Upper lobe of left lung (tissue), 6 donors: ENCODE measurements at regions not wholly inside any gene's neighbourhood (a gene's known extent, or its start where the extent isn't known, plus 50 kb on each side); places are given as distances from the start of the nearest gene placed in this dataset.

Experiments
- ATAC-seq, 2 donors: fragments of 200-7000 bp; cut with Tn5 transposase; one replicate each; pipeline ENCODE4 v1.9.1; 2022; ENCODE audit warnings: mild to moderate bottlenecking in 2 of 2, moderate library complexity in 2 of 2; ENCODE audit not compliant: low FRiP score in 2 of 2
- DNase-seq, 2 donors: peaks; one replicate each; pipeline ENCODE4 v3.0.0-alpha.2; 2019 to 2020
- H3K27ac ChIP-seq, 4 donors: fragments of 200-600 bp; sonication (generic); one replicate each; pipeline ENCODE4 v1.5.1; 2016 to 2019
- H3K27me3 ChIP-seq, 4 donors: fragments of 200-600 bp; sonication (generic); one replicate each; pipeline ENCODE4 v1.5.1; 2017 to 2019
- H3K36me3 ChIP-seq, 4 donors: fragments of 200-600 bp; sonication (generic); one replicate each; pipeline ENCODE4 v1.5.1; 2016 to 2019
- H3K4me1 ChIP-seq, 4 donors: fragments of 200-600 bp; sonication (generic); one replicate each; pipeline ENCODE4 v1.5.1; 2018 to 2019
- H3K4me3 ChIP-seq, 4 donors: fragments of 200-600 bp; sonication (generic); one replicate each; pipeline ENCODE4 v1.5.1; 2017 to 2019; ENCODE audit warnings: mild to moderate bottlenecking in 2 of 4, moderate library complexity in 1 of 4
- H3K9me3 ChIP-seq, 4 donors: fragments of 200-600 bp; sonication (generic); one replicate each; pipeline ENCODE4 v1.5.1; 2018 to 2019
- EP300 ChIP-seq, 4 donors: sonication (generic); formaldehyde crosslinking; IDR thresholded peaks; one replicate each; pipeline ENCODE4 v1.5.1; 2017; ENCODE audit warnings: antibody characterized with exemption in 4 of 4, control low read depth in 2 of 4
- POLR2A ChIP-seq, 4 donors: fragments of 450-650 bp; IDR thresholded peaks; one replicate each; pipeline ENCODE4 v1.5.1; 2016 to 2017; ENCODE audit warnings: antibody characterized with exemption in 4 of 4, mild to moderate bottlenecking in 2 of 4
- POLR2AphosphoS5 ChIP-seq, 2 donors: sonication (generic); formaldehyde crosslinking; IDR thresholded peaks; one replicate each; pipeline ENCODE4 v1.5.1; 2017; ENCODE audit warnings: antibody characterized with exemption in 2 of 2
- WGBS, 2 donors: methylation state at CpG; one replicate each; pipeline ENCODE4 v1.1.5; 2017 to 2018; 5-methylcytosine and 5-hydroxymethylcytosine counted together
- TF ChIP-seq, protein P1 (sequence below), 6 experiments: fragments of 450-650 bp in 4 of 6; fragments of 200-600 bp in 2 of 6; sonication (generic) in 2 of 6; IDR thresholded peaks; one replicate each; pipeline ENCODE4 v1.5.1; 2016 to 2019; ENCODE audit warnings: antibody characterized with exemption in 6 of 6
- donor health status: DM: no; HTN: no; CAD: no; lungs with moderate emphysema.
- donor health status: DM: no; HTN: yes; CAD: no; lungs with severe emphysema.

- Histone ChIP-seq H3K4me1 (no peaks in the 10 kb centered on the region), H3K27ac (no peak overlapping the region), H3K36me3 (no peaks in the 10 kb centered on the region), H3K27me3 (no peaks in the 10 kb centered on the region), H3K9me3 (no peaks in the 10 kb centered on the region), H3K4me3 (no peak overlapping the region)
- no peak for DNase-seq
- peak in 1 of 2 donors; percentile 30 for ATAC-seq
- TF ChIP-seq EP300 (IDR thresholded peaks at IDR 0.05) (no peak), POLR2AphosphoS5 (IDR thresholded peaks at IDR 0.05) (no peak), POLR2A (IDR thresholded peaks at IDR 0.05) (no peak)
- TF ChIP-seq, protein P1, sequence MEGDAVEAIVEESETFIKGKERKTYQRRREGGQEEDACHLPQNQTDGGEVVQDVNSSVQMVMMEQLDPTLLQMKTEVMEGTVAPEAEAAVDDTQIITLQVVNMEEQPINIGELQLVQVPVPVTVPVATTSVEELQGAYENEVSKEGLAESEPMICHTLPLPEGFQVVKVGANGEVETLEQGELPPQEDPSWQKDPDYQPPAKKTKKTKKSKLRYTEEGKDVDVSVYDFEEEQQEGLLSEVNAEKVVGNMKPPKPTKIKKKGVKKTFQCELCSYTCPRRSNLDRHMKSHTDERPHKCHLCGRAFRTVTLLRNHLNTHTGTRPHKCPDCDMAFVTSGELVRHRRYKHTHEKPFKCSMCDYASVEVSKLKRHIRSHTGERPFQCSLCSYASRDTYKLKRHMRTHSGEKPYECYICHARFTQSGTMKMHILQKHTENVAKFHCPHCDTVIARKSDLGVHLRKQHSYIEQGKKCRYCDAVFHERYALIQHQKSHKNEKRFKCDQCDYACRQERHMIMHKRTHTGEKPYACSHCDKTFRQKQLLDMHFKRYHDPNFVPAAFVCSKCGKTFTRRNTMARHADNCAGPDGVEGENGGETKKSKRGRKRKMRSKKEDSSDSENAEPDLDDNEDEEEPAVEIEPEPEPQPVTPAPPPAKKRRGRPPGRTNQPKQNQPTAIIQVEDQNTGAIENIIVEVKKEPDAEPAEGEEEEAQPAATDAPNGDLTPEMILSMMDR (IDR thresholded peaks at IDR 0.05), result no peak
- 78 to 89% methylated on average over 4 of the region's 4 CpGs for WGBS, 2 donors
Measured at GRCh38 chr2:167875529-167875928, 371.9 kb downstream of the STK39 start.

DNA sequence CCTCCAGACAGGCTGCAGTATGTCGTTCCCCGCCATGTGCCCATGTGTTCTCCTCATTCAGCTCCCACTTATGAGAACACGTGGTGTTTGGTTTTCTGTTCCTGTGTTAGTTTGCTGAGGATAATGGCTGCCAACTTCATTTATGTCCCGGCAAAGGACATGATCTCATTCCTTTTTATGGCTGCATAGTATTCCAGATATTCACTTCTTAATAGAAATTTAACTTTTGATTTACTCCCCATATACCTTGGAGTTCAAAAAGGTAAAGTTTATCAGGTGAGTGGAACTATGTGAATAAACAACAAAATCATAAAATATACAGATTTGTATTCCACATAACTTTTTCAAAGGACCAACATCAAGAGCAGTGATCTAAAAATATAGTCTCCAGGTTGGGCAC lies 372.6 kb downstream of the STK39 start:
- TF ChIP-seq POLR2A (IDR thresholded peaks at IDR 0.05), result no peak
- no peak for TF ChIP-seq POLR2AphosphoS5 (IDR thresholded peaks at IDR 0.05)
- TF ChIP-seq, protein P1 (IDR thresholded peaks at IDR 0.05), result no peak
- TF ChIP-seq EP300 (IDR thresholded peaks at IDR 0.05), result no peak
- Histone ChIP-seq H3K4me3 (no peak overlapping the region), H3K4me1 (no peaks in the 10 kb centered on the region), H3K9me3 (no peaks in the 10 kb centered on the region), H3K36me3 (no peaks in the 10 kb centered on the region), H3K27ac (no peak overlapping the region), H3K27me3 (no peaks in the 10 kb centered on the region)
- DNase-seq (no peak), ATAC-seq (no peak)
- WGBS, 2 donors, result 95 to 96% methylated on average over 4 of the region's 4 CpGs

DNA sequence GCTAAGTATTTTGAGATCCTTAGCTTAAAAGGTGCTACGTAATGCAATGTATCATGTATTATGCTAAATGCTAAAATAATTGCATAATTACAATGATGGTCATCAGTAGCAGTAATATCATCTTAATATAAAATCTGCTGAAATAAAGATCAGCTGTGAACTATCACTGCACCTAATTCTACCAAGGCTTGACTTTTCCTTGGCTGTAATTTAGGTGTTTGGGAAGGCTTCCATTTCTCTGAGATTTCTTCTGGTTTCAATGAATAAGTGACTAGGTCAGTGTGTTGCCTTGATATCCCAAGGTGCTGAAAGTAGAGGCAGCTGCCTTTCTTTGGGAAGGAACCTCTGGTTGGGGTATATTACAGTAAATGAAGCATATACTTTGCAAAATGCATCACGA lies 376.1 kb downstream of the STK39 start:
- 82 to 84% methylated on average over 2 of the region's 2 CpGs for WGBS, 2 donors

DNA sequence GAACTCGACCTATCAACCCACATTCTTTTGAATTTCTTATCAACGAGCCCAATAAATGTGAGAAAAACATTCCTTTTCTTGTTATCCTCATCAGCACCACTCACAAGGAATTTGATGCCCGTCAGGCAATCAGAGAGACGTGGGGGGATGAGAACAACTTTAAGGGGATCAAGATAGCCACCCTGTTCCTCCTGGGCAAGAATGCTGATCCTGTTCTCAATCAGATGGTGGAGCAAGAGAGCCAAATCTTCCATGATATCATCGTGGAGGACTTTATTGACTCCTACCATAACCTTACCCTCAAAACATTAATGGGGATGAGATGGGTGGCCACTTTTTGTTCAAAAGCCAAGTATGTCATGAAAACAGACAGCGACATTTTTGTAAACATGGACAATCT lies 378.2 kb downstream of the STK39 start:
- H3K4me1 ChIP-seq, result no peaks in the 10 kb centered on the region
- H3K4me3 ChIP-seq, result no peak overlapping the region
- no peak for DNase-seq
- H3K27me3 ChIP-seq, result no peaks in the 10 kb centered on the region
- 74 to 76% methylated on average over 6 of the region's 6 CpGs for WGBS, 2 donors
- H3K36me3 ChIP-seq, result no peaks in the 10 kb centered on the region
- no peak for ATAC-seq
- TF ChIP-seq, protein P1 (IDR thresholded peaks at IDR 0.05), result no peak
- TF ChIP-seq POLR2A (IDR thresholded peaks at IDR 0.05), result no peak
- TF ChIP-seq POLR2AphosphoS5 (IDR thresholded peaks at IDR 0.05), result no peak
- TF ChIP-seq EP300 (IDR thresholded peaks at IDR 0.05), result no peak
- H3K9me3 ChIP-seq, result no peaks in the 10 kb centered on the region
- H3K27ac ChIP-seq, result no peak overlapping the region

More for the DNA sequence above, 376.1 kb downstream of the STK39 start:
- TF ChIP-seq, protein P1 (IDR thresholded peaks at IDR 0.05), result no peak
- TF ChIP-seq EP300 (IDR thresholded peaks at IDR 0.05) (no peak), POLR2AphosphoS5 (IDR thresholded peaks at IDR 0.05) (no peak), POLR2A (IDR thresholded peaks at IDR 0.05) (no peak)
- DNase-seq, result no peak
- no peaks in the 10 kb centered on the region for H3K36me3 ChIP-seq
- no peaks in the 10 kb centered on the region for H3K4me1 ChIP-seq
- no peaks in the 10 kb centered on the region for H3K27me3 ChIP-seq
- no peak for ATAC-seq
- H3K9me3 ChIP-seq, result no peaks in the 10 kb centered on the region
- no peak overlapping the region for H3K27ac ChIP-seq
- no peak overlapping the region for H3K4me3 ChIP-seq

DNA sequence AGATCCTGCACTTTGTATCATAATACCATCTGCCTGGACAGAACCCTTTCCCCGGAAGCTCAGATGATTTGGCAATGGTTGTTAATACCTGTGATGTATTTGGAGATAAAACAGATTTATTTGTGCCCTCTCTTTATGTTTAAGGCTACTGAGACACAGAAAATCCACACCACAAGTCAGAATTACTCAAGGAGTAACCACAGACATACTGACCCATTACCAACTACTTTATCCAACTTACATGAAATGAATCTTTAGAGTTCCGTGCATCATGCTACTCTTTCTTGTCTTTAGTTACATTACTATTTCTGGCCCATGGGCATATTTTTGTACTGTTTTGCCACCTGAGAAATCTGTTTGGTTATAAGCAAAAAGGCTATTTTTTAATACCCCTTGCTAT lies 384.0 kb downstream of the STK39 start:
- Histone ChIP-seq H3K4me3 (no peak overlapping the region), H3K36me3 (no peaks in the 10 kb centered on the region), H3K9me3 (no peaks in the 10 kb centered on the region), H3K27me3 (no peaks in the 10 kb centered on the region), H3K4me1 (no peaks in the 10 kb centered on the region), H3K27ac (no peak overlapping the region)
- DNase-seq (no peak), ATAC-seq (no peak)
- 96 to 98% methylated on average over 2 of the region's 2 CpGs for WGBS, 2 donors
- TF ChIP-seq POLR2AphosphoS5 (IDR thresholded peaks at IDR 0.05) (no peak), EP300 (IDR thresholded peaks at IDR 0.05) (no peak), POLR2A (IDR thresholded peaks at IDR 0.05) (no peak)
- TF ChIP-seq, protein P1 (IDR thresholded peaks at IDR 0.05), result no peak
